ENCODE measurements at regions not wholly inside any gene's neighbourhood (a gene's known extent, or its start where the extent isn't known, plus 50 kb on each side); places are given as distances from the start of the nearest gene placed in this dataset.

- H3K36me3 ChIP-seq: no peaks in the 10 kb centered on the region
- no peaks in the 10 kb centered on the region for H3K4me1 ChIP-seq
- H3K27ac ChIP-seq: no peak overlapping the region
- no peaks in the 10 kb centered on the region for H3K9me3 ChIP-seq
- no peak overlapping the region for H3K4me3 ChIP-seq
- no peaks in the 10 kb centered on the region for H3K27me3 ChIP-seq
- 87 to 92% methylated on average over 10 of the region's 10 CpGs for WGBS, 2 donors
- TF ChIP-seq POLR2AphosphoS5 (IDR thresholded peaks at IDR 0.05) (no peak), POLR2A (IDR thresholded peaks at IDR 0.05) (no peak), EP300 (IDR thresholded peaks at IDR 0.05) (no peak)
- TF ChIP-seq, protein P1, sequence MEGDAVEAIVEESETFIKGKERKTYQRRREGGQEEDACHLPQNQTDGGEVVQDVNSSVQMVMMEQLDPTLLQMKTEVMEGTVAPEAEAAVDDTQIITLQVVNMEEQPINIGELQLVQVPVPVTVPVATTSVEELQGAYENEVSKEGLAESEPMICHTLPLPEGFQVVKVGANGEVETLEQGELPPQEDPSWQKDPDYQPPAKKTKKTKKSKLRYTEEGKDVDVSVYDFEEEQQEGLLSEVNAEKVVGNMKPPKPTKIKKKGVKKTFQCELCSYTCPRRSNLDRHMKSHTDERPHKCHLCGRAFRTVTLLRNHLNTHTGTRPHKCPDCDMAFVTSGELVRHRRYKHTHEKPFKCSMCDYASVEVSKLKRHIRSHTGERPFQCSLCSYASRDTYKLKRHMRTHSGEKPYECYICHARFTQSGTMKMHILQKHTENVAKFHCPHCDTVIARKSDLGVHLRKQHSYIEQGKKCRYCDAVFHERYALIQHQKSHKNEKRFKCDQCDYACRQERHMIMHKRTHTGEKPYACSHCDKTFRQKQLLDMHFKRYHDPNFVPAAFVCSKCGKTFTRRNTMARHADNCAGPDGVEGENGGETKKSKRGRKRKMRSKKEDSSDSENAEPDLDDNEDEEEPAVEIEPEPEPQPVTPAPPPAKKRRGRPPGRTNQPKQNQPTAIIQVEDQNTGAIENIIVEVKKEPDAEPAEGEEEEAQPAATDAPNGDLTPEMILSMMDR (IDR thresholded peaks at IDR 0.05): no peak
- intact Hi-C loops (cut with DNase I): no loop called here
- no peak for DNase-seq
Observed at GRCh38 chr3:145427355-145427754, 733.6 kb downstream of the PLOD2 start.

- no peak overlapping the region for H3K4me3 ChIP-seq
- no peaks in the 10 kb centered on the region for H3K9me3 ChIP-seq
- H3K36me3 ChIP-seq: no peaks in the 10 kb centered on the region
- H3K27ac ChIP-seq: no peak overlapping the region
- no peaks in the 10 kb centered on the region for H3K27me3 ChIP-seq
- TF ChIP-seq EP300 (IDR thresholded peaks at IDR 0.05) (no peak), POLR2AphosphoS5 (IDR thresholded peaks at IDR 0.05) (no peak), POLR2A (IDR thresholded peaks at IDR 0.05) (no peak)
- TF ChIP-seq, protein P1 (IDR thresholded peaks at IDR 0.05): no peak
- intact Hi-C loops (cut with DNase I): no loop called here
- no peaks in the 10 kb centered on the region for H3K4me1 ChIP-seq
- no peak for DNase-seq
- 56 to 68% methylated on average over 2 of the region's 2 CpGs for WGBS, 2 donors
Observed at GRCh38 chr3:145429546-145429945, 731.4 kb downstream of the PLOD2 start.

DNA sequence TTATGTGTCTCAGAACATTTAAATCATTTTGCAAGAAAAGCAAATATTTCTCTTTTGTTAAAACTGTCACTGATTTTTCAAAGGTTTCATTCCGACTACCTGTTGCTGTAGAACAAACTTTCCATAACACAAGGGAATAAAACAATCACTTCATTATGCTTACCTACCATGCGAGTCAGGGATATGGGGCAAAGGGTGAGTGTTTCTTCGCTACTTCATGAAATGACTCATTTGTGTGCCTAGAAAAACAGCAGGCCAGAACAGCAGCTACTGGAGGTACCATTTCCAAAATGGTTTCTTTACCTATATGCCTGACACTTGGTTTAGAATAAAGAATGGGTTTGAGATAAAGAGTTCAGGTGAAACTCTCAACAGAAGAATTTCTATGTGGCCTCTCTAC, 712.5 kb downstream of the PLOD2 start:
- peaks cover 0 to 3% (median 0%) of the 10 kb centered on the region in 4 donors for H3K4me1 ChIP-seq
- 40 to 75% methylated on average over 3 of the region's 3 CpGs for WGBS, 2 donors
- no peak for DNase-seq
- H3K4me3 ChIP-seq: no peak overlapping the region
- no peaks in the 10 kb centered on the region for H3K36me3 ChIP-seq
- H3K27me3 ChIP-seq: no peaks in the 10 kb centered on the region
- no peak overlapping the region for H3K27ac ChIP-seq
- intact Hi-C loops (cut with DNase I): no loop called here
- no peaks in the 10 kb centered on the region for H3K9me3 ChIP-seq
- TF ChIP-seq, protein P1 (IDR thresholded peaks at IDR 0.05): no peak
- TF ChIP-seq EP300 (IDR thresholded peaks at IDR 0.05) (no peak), POLR2A (IDR thresholded peaks at IDR 0.05) (no peak), POLR2AphosphoS5 (IDR thresholded peaks at IDR 0.05) (no peak)

- no peak for DNase-seq
- intact Hi-C loops (cut with DNase I): no loop called here
- Histone ChIP-seq H3K27ac (no peak overlapping the region), H3K27me3 (no peaks in the 10 kb centered on the region), H3K4me3 (no peak overlapping the region), H3K4me1 (peaks cover 0 to 6% (median 0%) of the 10 kb centered on the region in 4 donors), H3K9me3 (no peaks in the 10 kb centered on the region), H3K36me3 (no peaks in the 10 kb centered on the region)
- TF ChIP-seq EP300 (IDR thresholded peaks at IDR 0.05) (no peak), POLR2A (IDR thresholded peaks at IDR 0.05) (no peak), POLR2AphosphoS5 (IDR thresholded peaks at IDR 0.05) (no peak)
- TF ChIP-seq, protein P1 (IDR thresholded peaks at IDR 0.05): no peak
Observed at GRCh38 chr3:145450018-145450682, 710.8 kb downstream of the PLOD2 start.

Measured in sigmoid colon (tissue), 6 donors.